Fibroblast of skin of left biceps (primary cell): ENCODE measurements at regions not wholly inside any gene's neighbourhood (a gene's known extent, or its start where the extent isn't known, plus 50 kb on each side); places are given as distances from the start of the nearest gene placed in this dataset.

Source experiments
- DNase-seq, 2 experiments: peaks; one replicate each; pipeline ENCODE4 v3.0.0-alpha.2; 2013; ENCODE audit warnings: low read depth in 2 of 2

- DNase-seq = no peak
Observed at GRCh38 chrX:6778544-6779503, 243.9 kb upstream of the VCX3A start.

GRCh38 chrX:6777238-6778002 is 242.5 kb upstream of the VCX3A start:
- no peak for DNase-seq

GRCh38 chrX:6770936-6771335 is 236.0 kb upstream of the VCX3A start:
- no peak for DNase-seq

- DNase-seq = no peak
Observed at GRCh38 chrX:6768881-6769280, 234.0 kb upstream of the VCX3A start.

GRCh38 chrX:6761251-6761650 is 226.3 kb upstream of the VCX3A start:
- no peak for DNase-seq

GRCh38 chrX:6759655-6760375 is 224.9 kb upstream of the VCX3A start:
- DNase-seq = no peak

GRCh38 chrX:6758234-6758633 is 223.3 kb upstream of the VCX3A start:
- no peak for DNase-seq

- no peak for DNase-seq
Observed at GRCh38 chrX:6757631-6758030, 222.7 kb upstream of the VCX3A start.

- DNase-seq = no peak
Observed at GRCh38 chrX:6748595-6748994, 213.7 kb upstream of the VCX3A start.

- no peak for DNase-seq
Observed at GRCh38 chrX:6738518-6739470, 203.9 kb upstream of the VCX3A start.

- DNase-seq = no peak
Observed at GRCh38 chrX:6734844-6735634, 200.1 kb upstream of the VCX3A start.

GRCh38 chrX:6732101-6732500 is 197.2 kb upstream of the VCX3A start:
- DNase-seq = no peak

- no peak for DNase-seq
Observed at GRCh38 chrX:6729626-6730025, 194.7 kb upstream of the VCX3A start.

GRCh38 chrX:6718766-6719165 is 183.8 kb upstream of the VCX3A start:
- DNase-seq = no peak

GRCh38 chrX:6708676-6709380 is 173.9 kb upstream of the VCX3A start:
- no peak for DNase-seq

- DNase-seq = no peak
Observed at GRCh38 chrX:6708041-6708440, 173.1 kb upstream of the VCX3A start.

GRCh38 chrX:6707497-6707896 is 172.6 kb upstream of the VCX3A start:
- no peak for DNase-seq

GRCh38 chrX:6701085-6701484 is 166.2 kb upstream of the VCX3A start:
- DNase-seq = no peak

GRCh38 chrX:6695717-6696116 is 160.8 kb upstream of the VCX3A start:
- no peak for DNase-seq

- no peak for DNase-seq
Observed at GRCh38 chrX:6694977-6695376, 160.1 kb upstream of the VCX3A start.
